AG04450 (cell line): ENCODE measurements at regions not wholly inside any gene's neighbourhood (a gene's known extent, or its start where the extent isn't known, plus 50 kb on each side); places are given as distances from the start of the nearest gene placed in this dataset.
A peak's percentile ranks its signal among the peaks of the same experiment; 100 is the strongest.

Source experiments
- CTCF ChIA-PET: fragments of 300-600, 350-600 bp; formaldehyde crosslinking; extraction: SDS; loops from one replicate; lab custom pipeline; 2022; ENCODE audit warnings: antibody characterized with exemption, inconsistent platforms; lab: Charles Lee
- POLR2A ChIA-PET: fragments of 350-600 bp; formaldehyde crosslinking; extraction: SDS; loops from one replicate; lab custom pipeline; 2021; ENCODE audit warnings: antibody characterized with exemption, inconsistent platforms; lab: Yijun Ruan, JAX
- DNase-seq: peaks from one replicate; pipeline ENCODE4 v3.0.0-alpha.2; 2011; ENCODE audit warnings: low read depth, low spot score
- H3K27ac ChIP-seq: one replicate; pipeline ENCODE4 v1.5.1; 2012; ENCODE audit warnings: low read depth, low read length, control low read depth
- H3K27me3 ChIP-seq: one replicate; pipeline ENCODE4 v1.6.0; 2012; ENCODE audit warnings: low read length; ENCODE audit not compliant: control insufficient read depth, insufficient read depth
- H3K4me3 ChIP-seq: 2 replicates; pipeline ENCODE4 v1.5.1; 2011; ENCODE audit warnings: mild to moderate bottlenecking, low read depth, low read length, control low read depth
- H3K9me3 ChIP-seq: 2 replicates; pipeline ENCODE4 v1.5.1; 2012; ENCODE audit warnings: low read length; ENCODE audit not compliant: control insufficient read depth, insufficient read depth
- TF ChIP-seq, protein P1 (sequence below): IDR thresholded peaks from 2 replicates; pipeline ENCODE4 v1.5.1; 2011; ENCODE audit warnings: low read depth, low read length, control low read depth, inconsistent platforms

DNA sequence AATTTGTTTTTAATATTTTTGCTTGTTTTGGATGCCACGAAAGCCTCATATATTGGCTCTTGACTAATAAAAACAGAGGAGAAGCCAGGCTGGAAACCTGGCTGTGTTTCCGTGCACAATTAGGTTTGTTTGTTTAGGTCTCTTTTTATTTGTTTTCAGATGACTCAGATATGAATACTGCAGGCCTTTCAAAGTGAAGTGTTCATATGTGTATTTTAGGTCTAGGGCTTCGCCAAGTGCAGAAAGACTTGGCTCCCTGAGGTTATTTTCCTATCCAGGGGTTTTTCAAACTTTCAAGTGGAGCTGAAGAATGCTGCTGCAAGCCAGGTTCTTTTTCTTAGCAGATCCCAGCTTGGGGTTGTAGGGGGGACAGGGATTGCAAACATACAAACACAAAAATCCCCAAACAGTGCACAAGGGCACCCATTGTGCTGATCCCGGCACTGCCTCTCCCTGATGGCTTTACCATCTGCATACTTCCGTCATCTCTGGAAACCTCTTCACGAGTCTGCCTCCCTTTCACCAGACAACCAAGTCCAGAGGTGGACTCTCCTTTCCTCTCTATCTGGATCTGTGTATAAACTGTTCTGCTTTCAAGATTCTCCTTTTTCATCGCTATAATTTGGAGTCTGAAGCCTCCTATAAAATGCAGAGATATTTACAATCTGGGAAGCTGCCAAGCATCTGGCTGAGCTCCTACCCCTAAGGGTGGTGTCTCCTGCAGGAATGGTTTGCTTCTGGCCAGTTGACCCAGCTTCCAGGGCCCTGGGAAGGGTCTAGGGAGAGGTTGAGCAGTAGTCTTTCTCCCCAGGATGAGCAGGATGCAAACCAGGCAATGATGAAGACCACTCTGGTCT lies 108.6 kb downstream of the SMIM20 start:
- no peaks in the 10 kb centered on the region for H3K9me3 ChIP-seq
- CTCF ChIA-PET, result interaction anchor here (1.3 kb wide), 1 partner anchor 35 kb away, joined by 5 read pairs; no protein-coding TSS in a partner anchor
- no peaks in the 10 kb centered on the region for H3K27me3 ChIP-seq
- H3K4me3 ChIP-seq, result no peak overlapping the region; the same call in 1 of the 2 replicates
- DNase-seq, result peak; percentile 26
- POLR2A ChIA-PET, result interaction anchor here (0.8 kb wide), 1 partner anchor 301 kb away, joined by 3 read pairs; no protein-coding TSS in a partner anchor
- peak overlapping the region; percentile 31 for H3K27ac ChIP-seq
- TF ChIP-seq, protein P1, sequence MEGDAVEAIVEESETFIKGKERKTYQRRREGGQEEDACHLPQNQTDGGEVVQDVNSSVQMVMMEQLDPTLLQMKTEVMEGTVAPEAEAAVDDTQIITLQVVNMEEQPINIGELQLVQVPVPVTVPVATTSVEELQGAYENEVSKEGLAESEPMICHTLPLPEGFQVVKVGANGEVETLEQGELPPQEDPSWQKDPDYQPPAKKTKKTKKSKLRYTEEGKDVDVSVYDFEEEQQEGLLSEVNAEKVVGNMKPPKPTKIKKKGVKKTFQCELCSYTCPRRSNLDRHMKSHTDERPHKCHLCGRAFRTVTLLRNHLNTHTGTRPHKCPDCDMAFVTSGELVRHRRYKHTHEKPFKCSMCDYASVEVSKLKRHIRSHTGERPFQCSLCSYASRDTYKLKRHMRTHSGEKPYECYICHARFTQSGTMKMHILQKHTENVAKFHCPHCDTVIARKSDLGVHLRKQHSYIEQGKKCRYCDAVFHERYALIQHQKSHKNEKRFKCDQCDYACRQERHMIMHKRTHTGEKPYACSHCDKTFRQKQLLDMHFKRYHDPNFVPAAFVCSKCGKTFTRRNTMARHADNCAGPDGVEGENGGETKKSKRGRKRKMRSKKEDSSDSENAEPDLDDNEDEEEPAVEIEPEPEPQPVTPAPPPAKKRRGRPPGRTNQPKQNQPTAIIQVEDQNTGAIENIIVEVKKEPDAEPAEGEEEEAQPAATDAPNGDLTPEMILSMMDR, result no peak

DNA sequence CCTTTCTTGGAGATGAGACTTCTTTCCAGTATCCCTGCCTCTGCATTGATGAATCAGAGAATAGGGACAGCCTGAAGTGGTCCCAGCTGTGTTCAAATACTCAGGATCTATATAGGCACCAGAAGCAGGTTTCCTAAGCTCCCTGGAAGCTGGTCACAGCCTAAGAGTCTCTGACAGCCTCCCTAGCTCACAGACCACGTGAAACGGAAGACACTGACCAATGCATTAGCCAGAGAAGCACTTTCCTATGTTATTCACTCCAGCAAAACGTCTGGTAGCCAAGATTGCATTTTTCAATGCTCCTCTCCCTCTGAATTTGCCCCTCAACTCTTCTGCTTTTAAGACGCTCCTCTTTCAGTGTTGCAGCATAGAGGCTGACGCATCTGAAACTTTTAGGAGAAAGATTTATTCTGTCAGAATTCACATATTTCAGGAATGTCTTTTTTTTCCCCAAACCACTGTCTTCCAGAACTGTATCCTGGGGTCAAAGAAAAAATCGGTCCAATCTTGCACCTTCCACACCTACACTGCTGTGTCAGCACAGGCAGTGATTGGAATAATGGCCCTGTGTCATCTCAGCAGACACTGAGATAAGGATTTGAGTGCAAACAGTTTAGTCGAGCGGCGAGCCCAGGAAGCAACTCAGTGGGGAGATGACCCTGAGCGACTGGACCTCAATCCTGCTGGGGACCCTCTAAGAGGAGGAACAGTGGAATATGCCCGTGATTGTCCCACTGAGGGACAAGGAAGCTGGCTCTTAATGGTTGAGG lies 109.4 kb downstream of the SMIM20 start:
- TF ChIP-seq, protein P1, result no peak
- ChIA-PET POLR2A (no interaction called here), CTCF (interaction anchor here (1.3 kb wide), 1 partner anchor 36 kb away, joined by 5 read pairs; no protein-coding TSS in a partner anchor)
- Histone ChIP-seq H3K9me3 (no peaks in the 10 kb centered on the region), H3K27me3 (no peaks in the 10 kb centered on the region), H3K27ac (no peak overlapping the region), H3K4me3 (no peak overlapping the region)
- no peak for DNase-seq

DNA sequence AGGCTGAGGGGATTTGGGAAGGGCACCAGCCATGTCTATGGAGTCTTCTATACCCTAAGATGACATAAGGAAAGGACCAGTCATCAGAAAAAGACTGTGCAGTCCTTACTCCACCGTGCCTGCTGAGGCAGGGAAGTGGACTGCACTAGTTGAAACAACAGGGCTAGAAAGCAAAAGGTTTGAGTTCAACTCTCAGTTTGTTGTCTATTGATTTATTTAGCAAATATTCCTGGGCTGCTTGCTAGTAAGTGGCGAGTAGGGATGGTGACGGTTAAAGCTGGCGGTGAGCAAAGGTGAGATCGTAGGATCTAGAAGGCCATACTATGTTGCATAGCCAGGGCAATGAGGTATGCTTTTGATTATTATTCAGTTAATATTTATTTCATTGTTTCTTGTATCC lies 110.1 kb downstream of the SMIM20 start:
- ChIA-PET CTCF (no interaction called here), POLR2A (no interaction called here)
- TF ChIP-seq, protein P1, result no peak
- H3K9me3 ChIP-seq, result no peaks in the 10 kb centered on the region
- no peak for DNase-seq
- H3K4me3 ChIP-seq, result no peak overlapping the region
- no peak overlapping the region for H3K27ac ChIP-seq
- no peaks in the 10 kb centered on the region for H3K27me3 ChIP-seq

DNA sequence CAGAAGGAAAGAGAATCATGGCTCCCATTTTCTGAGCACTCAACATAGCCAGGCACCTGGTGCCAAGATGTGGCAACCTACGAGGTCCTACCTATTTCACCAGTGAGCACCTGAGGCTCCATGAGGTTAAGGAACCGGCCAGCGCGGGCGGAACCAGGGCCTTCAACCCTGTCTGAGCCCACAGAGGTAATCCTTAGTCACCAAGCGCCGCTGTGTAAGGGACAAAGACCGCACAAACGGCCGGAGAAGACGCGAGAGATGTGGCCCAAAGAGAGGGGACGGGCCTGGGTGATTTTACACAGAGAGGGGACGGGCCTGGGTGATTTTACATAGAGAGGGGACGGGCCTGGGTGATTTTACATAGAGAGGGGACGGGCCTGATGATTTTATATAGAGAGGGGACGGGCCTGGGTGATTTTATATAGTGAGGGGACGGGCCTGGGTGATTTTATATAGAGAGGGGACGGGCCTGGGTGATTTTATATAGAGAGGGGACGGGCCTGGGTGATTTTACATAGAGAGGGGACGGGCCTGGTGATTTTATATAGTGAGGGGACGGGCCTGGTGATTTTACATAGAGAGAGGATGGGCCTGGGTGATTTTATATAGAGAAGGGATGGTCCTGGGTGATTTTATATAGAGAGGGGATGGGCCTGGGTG lies 114.2 kb downstream of the SMIM20 start:
- Histone ChIP-seq H3K9me3 (no peaks in the 10 kb centered on the region), H3K4me3 (no peak overlapping the region), H3K27me3 (no peaks in the 10 kb centered on the region), H3K27ac (no peak overlapping the region)
- TF ChIP-seq, protein P1, result no peak
- CTCF ChIA-PET, result interaction anchor here (0.6 to 3.5 kb wide), 9 partner anchors 18 to 381 kb away, joined by 3 to 39 read pairs (median 5); no protein-coding TSS in a partner anchor
- DNase-seq, result no peak
- POLR2A ChIA-PET, result interaction anchor here (0.5 to 1.5 kb wide), 2 partner anchors 14 to 144 kb away, joined by 4 to 6 read pairs; no protein-coding TSS in a partner anchor
